Right forelimb (tissue), 1 donor: ENCODE measurements at regions not wholly inside any gene's neighbourhood (a gene's known extent, or its start where the extent isn't known, plus 50 kb on each side); places are given as distances from the start of the nearest gene placed in this dataset.
"Not testable (repeated sequence)": the region's sequence is repeated elsewhere in the genome, so short reads cannot be mapped to it uniquely, and the experiment has no call there.

Experiments used
- DNase-seq: peaks from one replicate; pipeline ENCODE4 v3.0.0-alpha.2; 2018

- no peak for DNase-seq
Observed at GRCh38 chr1:79976287-79976686, 969.8 kb upstream of the ADGRL4 start.

- DNase-seq = no peak
Observed at GRCh38 chr1:79974659-79975058, 968.1 kb upstream of the ADGRL4 start.

GRCh38 chr1:79969886-79970285 lies 963.4 kb upstream of the ADGRL4 start:
- DNase-seq = no peak

- DNase-seq = no peak
Observed at GRCh38 chr1:79966438-79966837, 959.9 kb upstream of the ADGRL4 start.

- DNase-seq = no peak
Observed at GRCh38 chr1:79959635-79960034, 953.1 kb upstream of the ADGRL4 start.

- DNase-seq = no peak
Observed at GRCh38 chr1:79955966-79956365, 949.4 kb upstream of the ADGRL4 start.

GRCh38 chr1:79950511-79950910 lies 944.0 kb upstream of the ADGRL4 start:
- no peak for DNase-seq

GRCh38 chr1:79945391-79945790 lies 938.9 kb upstream of the ADGRL4 start:
- no peak for DNase-seq

- no peak for DNase-seq
Observed at GRCh38 chr1:79929356-79929755, 922.8 kb upstream of the ADGRL4 start.

- DNase-seq = no peak
Observed at GRCh38 chr1:79928901-79929300, 922.4 kb upstream of the ADGRL4 start.

GRCh38 chr1:79920960-79921669 lies 914.6 kb upstream of the ADGRL4 start:
- DNase-seq = no peak

GRCh38 chr1:79914896-79915295 lies 908.4 kb upstream of the ADGRL4 start:
- DNase-seq = no peak

GRCh38 chr1:79912813-79913212 lies 906.3 kb upstream of the ADGRL4 start:
- no peak for DNase-seq

- DNase-seq = no peak
Observed at GRCh38 chr1:79903321-79903720, 896.8 kb upstream of the ADGRL4 start.

GRCh38 chr1:79902418-79902817 lies 895.9 kb upstream of the ADGRL4 start:
- no peak for DNase-seq

GRCh38 chr1:79899914-79900313 lies 893.4 kb upstream of the ADGRL4 start:
- DNase-seq = no peak

GRCh38 chr1:79896140-79896539 lies 889.6 kb upstream of the ADGRL4 start:
- DNase-seq = no peak

GRCh38 chr1:79895573-79895972 lies 889.0 kb upstream of the ADGRL4 start:
- DNase-seq = no peak

GRCh38 chr1:79894129-79894528 lies 887.6 kb upstream of the ADGRL4 start:
- DNase-seq = not testable (repeated sequence)

- no peak for DNase-seq
Observed at GRCh38 chr1:79887059-79887458, 880.5 kb upstream of the ADGRL4 start.

GRCh38 chr1:79885101-79885500 lies 878.6 kb upstream of the ADGRL4 start:
- DNase-seq = no peak

GRCh38 chr1:79877086-79877485 lies 870.6 kb upstream of the ADGRL4 start:
- DNase-seq = no peak

GRCh38 chr1:79875187-79875586 lies 868.7 kb upstream of the ADGRL4 start:
- no peak for DNase-seq

- DNase-seq = no peak
Observed at GRCh38 chr1:79874289-79874688, 867.8 kb upstream of the ADGRL4 start.

- no peak for DNase-seq
Observed at GRCh38 chr1:79859212-79859948, 852.9 kb upstream of the ADGRL4 start.
